Activated CD8-positive, alpha-beta memory T cell treated with anti-CD3 and anti-CD28 coated beads, Interleukin-2, amount 50 U/mL, for 48 hours (primary cell): ENCODE measurements at regions not wholly inside any gene's neighbourhood (a gene's known extent, or its start where the extent isn't known, plus 50 kb on each side); places are given as distances from the start of the nearest gene placed in this dataset.

Experiments used
- DNase-seq: peaks from one replicate; pipeline ENCODE4 v3.0.0-alpha.2; 2020

DNA sequence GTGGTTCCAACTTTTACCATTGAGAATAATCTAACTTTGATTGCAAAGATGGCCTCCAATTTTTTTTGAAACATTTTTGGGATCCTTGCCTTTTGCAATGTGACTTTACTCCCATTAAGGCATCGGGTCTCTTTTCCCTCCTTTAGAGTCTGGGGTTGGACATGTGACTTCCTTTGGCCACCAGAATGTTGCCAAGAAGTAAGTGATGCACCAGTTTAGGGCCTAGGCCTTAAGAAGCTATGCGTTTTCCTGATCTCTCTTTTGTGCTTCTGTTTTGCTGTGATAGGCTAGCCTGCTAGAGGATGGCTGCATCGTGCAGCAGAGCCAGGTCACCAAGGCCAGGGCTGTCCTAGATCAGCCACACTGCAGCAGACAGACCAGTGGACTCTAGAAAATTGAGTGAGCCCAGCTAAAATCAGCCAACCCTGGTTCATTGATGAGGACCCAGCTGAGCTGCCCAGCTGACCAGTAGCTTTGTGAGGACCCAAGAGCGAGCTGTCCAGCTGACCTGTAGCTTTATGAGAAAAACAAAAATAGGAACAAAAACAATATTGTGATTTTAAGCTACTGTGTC, 594.0 kb upstream of the JAG1 start:
- DNase-seq: no peak

- no peak for DNase-seq
Observed at GRCh38 chr20:11270566-11270965, 596.8 kb upstream of the JAG1 start.

DNA sequence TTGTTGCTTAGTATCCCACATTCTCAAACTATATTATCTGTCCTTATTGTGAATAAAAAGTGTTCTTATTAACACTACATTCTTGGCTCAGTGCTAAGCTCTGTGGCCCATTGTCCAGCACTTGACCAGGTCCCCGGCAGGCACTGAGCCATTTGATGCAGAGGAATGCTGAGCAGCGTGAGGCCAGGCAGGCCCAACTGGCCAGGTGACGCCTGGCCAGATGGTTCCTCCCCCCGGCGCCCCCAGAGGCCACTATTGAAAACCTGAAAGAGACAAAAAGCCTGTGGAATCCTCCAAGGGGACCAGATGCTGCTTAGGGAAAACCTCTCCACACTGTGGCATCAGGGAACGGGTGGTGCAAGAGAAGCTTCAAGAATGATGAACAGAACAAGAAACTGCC, 597.5 kb upstream of the JAG1 start:
- DNase-seq: no peak

DNA sequence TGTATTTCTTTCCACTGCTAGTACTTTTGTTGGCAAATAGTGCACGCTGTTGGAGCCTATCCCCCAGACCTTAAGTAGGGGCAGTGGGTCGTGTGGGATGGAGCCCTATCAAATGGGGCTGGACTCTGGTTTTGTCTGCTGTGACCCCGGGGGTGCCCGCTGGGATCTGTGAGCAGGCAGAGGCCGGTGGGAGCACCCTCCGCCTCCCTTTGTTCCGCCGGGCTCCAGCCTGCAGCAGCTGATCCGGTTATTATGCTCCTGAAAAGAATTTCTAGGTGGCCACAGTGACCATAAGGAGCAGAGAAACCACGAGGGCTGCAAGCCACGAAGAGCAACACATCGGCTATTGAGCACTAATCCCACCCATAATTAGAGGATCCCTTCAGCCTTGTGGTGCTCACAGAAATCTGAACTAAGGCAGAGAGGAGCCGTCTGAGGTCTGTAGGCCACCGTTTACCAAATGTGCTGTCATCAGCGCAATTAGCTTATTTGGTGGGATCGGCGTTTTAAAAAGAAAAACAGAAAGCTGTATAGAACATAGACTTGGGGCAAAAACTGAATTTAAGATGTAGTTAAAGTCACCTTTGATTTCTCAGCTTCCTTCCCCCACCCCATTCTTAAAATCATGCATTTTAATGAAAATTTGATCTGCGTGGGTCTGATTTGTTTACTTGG, 598.3 kb upstream of the JAG1 start:
- DNase-seq: no peak

- no peak for DNase-seq
Observed at GRCh38 chr20:11274141-11274594, 600.4 kb upstream of the JAG1 start.

GRCh38 chr20:11275740-11276139, 601.9 kb upstream of the JAG1 start:
- no peak for DNase-seq

DNA sequence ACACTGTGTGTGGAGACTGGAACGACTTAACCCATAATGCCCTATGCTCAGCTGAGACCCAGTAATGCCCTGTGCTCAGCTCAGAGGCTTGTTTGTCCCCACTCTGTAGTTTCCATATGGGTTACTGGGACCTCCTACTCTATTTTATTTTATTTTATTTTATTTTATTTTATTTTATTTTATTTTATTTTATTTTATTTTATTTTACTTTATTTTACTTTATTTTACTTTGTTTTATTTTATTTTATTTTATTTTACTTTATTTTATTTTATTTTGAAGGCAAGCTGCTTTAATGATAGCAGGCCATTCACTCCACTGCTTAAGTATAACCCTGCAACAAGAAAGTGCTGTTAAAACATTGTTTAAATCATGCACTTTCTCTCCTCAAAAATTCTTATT, 603.4 kb upstream of the JAG1 start:
- no peak for DNase-seq

GRCh38 chr20:11277858-11278257, 604.1 kb upstream of the JAG1 start:
- no peak for DNase-seq

GRCh38 chr20:11278461-11278860, 604.7 kb upstream of the JAG1 start:
- DNase-seq: no peak

- no peak for DNase-seq
Observed at GRCh38 chr20:11281240-11281639, 607.4 kb upstream of the JAG1 start.

DNA sequence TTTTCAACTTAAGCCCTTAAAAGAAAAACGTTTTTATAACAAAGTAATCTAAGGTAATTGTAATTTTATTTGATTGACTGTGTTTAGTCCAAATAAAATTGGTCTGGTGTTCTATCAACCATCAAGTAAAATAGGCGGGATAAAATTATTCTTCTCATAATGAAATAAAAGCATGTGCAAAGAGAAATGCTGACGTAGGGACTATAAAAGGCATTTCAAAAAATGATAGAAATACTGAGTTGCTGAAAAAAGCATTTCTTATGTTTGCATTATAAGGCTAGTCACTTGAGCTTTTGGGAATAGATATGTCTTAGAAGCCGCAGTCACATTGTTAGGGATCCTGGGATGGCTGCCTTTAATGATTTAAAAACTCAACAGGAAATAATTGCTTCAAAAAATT, 608.0 kb upstream of the JAG1 start:
- no peak for DNase-seq

DNA sequence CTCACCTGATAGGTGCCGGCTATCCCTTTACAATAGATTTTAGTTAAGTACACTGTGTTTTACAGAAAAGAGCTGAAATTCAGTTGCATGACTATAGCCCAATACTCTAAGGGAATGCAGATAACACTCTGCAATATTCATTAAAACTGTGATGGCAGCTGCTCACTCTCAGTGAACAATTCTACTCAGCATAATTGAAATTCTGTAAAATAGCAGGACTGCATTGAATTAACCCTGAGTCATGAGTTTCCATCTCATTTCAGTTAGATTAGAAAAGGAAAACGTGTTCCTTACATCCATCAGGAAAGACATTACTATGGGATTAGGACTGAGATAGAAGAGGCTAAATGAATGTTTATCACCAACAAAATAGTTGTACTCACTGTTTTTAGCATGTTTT, 613.3 kb upstream of the JAG1 start:
- DNase-seq: no peak

DNA sequence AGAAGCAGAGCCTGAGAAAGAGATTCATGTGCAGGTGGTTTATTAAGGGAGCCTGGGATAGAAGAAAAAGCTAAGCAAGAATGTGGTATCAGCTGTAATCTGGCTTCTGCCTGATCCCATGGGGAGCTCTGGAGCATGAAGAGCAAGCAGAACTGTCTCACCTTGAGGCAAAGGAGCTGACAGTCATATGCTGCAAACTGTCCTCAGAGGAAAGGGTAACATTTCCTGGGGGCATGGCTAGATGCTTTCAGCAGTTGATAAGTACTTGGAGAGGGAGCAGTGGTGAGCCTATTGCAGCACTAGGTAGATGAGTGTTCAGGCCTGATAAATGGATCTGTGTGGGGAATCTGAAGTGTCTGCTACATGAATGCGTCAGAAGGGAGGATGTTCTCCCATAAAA, 621.5 kb upstream of the BTBD3 start:
- no peak for DNase-seq

- no peak for DNase-seq
Observed at GRCh38 chr20:11296951-11297350, 620.7 kb upstream of the BTBD3 start.

GRCh38 chr20:11301699-11302098, 616.0 kb upstream of the BTBD3 start:
- no peak for DNase-seq

DNA sequence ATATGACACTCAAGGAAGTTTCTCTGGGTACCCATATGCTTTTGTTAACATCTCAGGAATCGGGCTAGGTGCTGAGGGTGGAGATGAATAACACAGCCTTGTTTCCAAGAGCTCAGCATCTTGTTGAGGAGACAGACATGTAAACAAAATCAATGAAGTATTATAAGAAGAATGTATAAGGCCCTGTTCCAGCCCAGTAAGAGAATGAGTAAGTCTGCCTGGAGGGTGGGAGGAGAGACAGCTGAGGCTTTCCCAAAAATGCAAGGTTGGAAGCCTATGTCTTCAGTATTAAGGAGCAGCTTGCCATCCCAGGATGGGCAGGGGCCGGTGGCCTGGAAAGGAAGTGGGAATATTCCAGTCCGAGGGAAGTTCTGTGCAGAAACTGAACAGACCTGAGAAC, 615.3 kb upstream of the BTBD3 start:
- no peak for DNase-seq

DNA sequence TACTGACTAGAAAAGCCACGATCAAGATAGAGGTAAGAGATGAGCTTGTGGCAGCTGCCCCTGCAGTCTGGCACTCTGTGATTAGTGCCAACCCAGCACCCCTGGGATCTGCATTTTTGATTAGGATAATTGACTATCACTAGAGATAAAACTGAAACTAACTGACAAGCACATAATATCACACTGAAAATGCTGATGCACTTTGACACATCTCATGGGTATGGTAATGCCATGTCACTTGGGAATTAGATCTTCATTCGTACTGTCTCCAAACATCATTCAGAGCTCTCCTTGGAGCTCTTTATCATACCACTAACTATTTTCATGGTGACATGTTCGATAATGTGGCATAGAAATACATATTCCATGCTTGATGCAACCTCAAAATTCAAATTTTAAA, 612.9 kb upstream of the BTBD3 start:
- no peak for DNase-seq

GRCh38 chr20:11305406-11305805, 612.3 kb upstream of the BTBD3 start:
- no peak for DNase-seq

DNA sequence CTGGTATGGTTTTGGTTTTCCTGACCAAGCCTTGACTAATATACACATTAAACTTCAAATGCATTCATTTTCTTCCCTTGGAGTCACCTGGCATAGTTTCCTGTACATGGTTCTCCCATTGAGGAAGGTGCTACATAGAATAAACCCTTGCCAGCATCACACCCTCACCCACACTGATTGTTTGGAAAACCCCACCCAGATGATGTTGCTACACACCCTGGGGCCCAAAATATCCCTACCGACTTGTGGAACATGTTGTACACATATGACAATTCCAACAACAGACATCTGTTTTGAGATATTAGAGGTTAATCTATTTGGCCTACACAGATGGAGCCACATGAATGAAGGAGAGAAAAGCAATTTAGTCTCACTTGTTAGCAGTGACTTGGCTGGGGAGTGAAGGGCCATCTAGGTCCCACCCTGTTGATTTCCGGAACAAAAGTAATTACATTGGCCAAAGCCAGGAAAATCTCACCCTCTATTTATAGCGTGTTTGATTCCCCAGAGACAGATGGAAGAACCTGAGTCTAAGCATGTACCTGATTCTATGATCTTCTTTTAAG, 606.0 kb upstream of the BTBD3 start:
- no peak for DNase-seq

DNA sequence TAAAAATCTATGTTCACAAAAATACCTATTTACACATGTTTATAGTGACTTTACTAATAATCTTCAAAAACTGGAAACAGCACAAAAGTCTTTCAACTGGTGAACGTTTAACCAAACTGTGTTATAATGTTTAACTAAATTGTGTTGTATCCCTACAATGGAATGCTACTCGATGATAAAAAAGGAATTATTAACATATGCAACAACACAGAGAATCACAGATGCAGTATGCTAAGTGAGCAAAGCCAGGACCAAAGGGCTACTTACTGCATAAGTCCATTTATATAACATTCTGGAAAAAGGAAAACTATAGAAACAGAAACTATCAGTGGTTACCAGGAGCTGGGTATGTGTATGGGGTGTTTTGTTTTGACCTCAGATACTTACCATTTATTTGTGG, 602.2 kb upstream of the BTBD3 start:
- no peak for DNase-seq

DNA sequence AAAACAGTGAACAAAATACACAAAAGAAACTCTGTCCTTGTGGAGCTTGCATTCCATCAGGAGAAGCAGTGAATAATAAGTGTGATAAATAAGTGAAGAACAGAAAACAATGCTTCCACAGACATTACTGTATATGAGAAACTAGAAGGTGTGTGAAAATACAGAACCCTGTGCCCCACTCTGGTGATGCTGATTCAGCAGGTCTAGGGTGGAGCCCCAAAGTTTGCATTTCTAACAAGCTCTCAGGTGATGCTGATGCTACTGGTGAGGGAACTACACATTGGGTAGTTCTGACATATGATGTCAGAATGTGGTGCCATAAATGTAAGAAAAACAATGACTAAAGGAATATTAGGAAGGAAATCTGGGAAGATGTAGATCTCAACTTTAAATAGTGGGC, 601.4 kb upstream of the BTBD3 start:
- DNase-seq: no peak

- no peak for DNase-seq
Observed at GRCh38 chr20:11320033-11320432, 597.7 kb upstream of the BTBD3 start.

GRCh38 chr20:11323816-11324215, 593.9 kb upstream of the BTBD3 start:
- DNase-seq: no peak

- no peak for DNase-seq
Observed at GRCh38 chr20:11324990-11325389, 592.7 kb upstream of the BTBD3 start.

DNA sequence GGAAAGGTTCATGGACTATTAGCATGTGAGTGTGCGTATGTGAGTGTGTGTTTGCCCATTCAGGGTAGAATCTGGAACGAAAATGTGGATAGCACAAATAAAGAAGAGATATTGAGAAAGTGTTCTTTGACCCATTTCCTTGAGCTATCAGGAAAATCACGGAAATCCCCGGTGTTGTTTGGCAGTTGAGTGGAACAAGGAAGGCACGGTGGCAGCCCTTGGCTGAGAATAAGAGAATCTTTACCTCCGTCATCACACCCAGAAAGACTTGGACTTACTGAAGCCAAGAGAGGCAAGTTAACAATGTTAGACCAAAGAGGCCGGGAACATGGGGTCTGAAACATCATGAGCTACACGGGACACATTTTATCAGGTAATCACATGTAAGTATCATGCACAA, 588.9 kb upstream of the BTBD3 start:
- DNase-seq: no peak
